HCT116 (cell line): ENCODE measurements at regions not wholly inside any gene's neighbourhood (a gene's known extent, or its start where the extent isn't known, plus 50 kb on each side); places are given as distances from the start of the nearest gene placed in this dataset.

Experiments
- ATAC-seq: fragments of 200-7000 bp; cut with Tn5 transposase; 2 replicates; pipeline ENCODE4 v1.9.1; 2020; ENCODE audit warnings: mild to moderate bottlenecking, moderate library complexity
- BruUV-seq: library from RNA; stranded (reverse); fragments of 400-500 nt; replicated peaks from 2 replicates; lab custom pipeline; 2021; lab: Mats Ljungman, UMichigan
- CTCF ChIA-PET: fragments of 300-600 bp; sonication (Branson Sonifier 250); formaldehyde crosslinking; loops from one replicate; lab custom pipeline; 2021; ENCODE audit warnings: antibody characterized with exemption; lab: Charles Lee
- POLR2A ChIA-PET: fragments of 300-600, 350-600 bp; sonication (Branson Sonifier 250); formaldehyde crosslinking; loops from one replicate; lab custom pipeline; 2021; ENCODE audit warnings: antibody characterized with exemption; lab: Charles Lee
- RAD21 ChIA-PET, 2 experiments: fragments of 300-600 bp; sonication (Branson Sonifier 250); formaldehyde crosslinking; loops; one replicate each; lab custom pipeline; 2023; ENCODE audit warnings: low total read pairs in 2 of 2; ENCODE audit not compliant: uncharacterized antibody in 2 of 2, unreplicated experiment in 2 of 2, low non-redundant PET in 1 of 2; lab: Charles Lee
- DNase-seq: peaks from one replicate; pipeline ENCODE4 v3.0.0-alpha.2; 2010; ENCODE audit warnings: low read depth, low spot score
- H2AFZ ChIP-seq: fragments of 200-600 bp; shearing (Covaris generic), sonication (generic); 2 replicates; pipeline ENCODE4 v1.6.1; 2017; ENCODE audit warnings: low read depth, mixed run types, mixed read lengths, antibody characterized with exemption, low read length; ENCODE audit not compliant: poor library complexity, severe bottlenecking
- H3K27ac ChIP-seq: 2 replicates; pipeline ENCODE4 v1.5.1; 2012; ENCODE audit warnings: low read depth, low read length
- H3K27me3 ChIP-seq: fragments of 200-600 bp; sonication (generic); 2 replicates; pipeline ENCODE4 v1.6.1; 2016; ENCODE audit warnings: mixed run types, low read length, mixed read lengths; ENCODE audit not compliant: insufficient read depth
- H3K36me3 ChIP-seq, 2 experiments: fragments of 200-500 bp in 1 of 2; fragments of 200-600 bp in 1 of 2; sonication (Bioruptor generic) in 1 of 2; sonication (generic) in 1 of 2; 2 replicates each; pipeline versions ENCODE4 v1.5.1 to v1.6.1; 2014 to 2016; ENCODE audit warnings: low read length in 2 of 2, inconsistent platforms in 1 of 2, mixed read lengths in 1 of 2, mixed run types in 1 of 2; ENCODE audit not compliant: insufficient read depth in 2 of 2, control insufficient read depth in 1 of 2
- H3K4me1 ChIP-seq, 2 experiments: fragments of 200-600 bp in 1 of 2; sonication (generic) in 1 of 2; 2 replicates each; pipeline versions ENCODE4 v1.5.1 to v1.6.1; 2012 to 2017; ENCODE audit warnings: low read length in 2 of 2, inconsistent platforms in 1 of 2, mild to moderate bottlenecking in 1 of 2, mixed read lengths in 1 of 2, mixed run types in 1 of 2, moderate library complexity in 1 of 2; ENCODE audit not compliant: insufficient read depth in 2 of 2, control insufficient read depth in 1 of 2
- H3K4me2 ChIP-seq: fragments of 200-600 bp; sonication (generic); 2 replicates; pipeline ENCODE4 v1.6.1; 2017; ENCODE audit warnings: mixed run types, low read length, mixed read lengths
- H3K4me3 ChIP-seq, 2 experiments: fragments of 200-600 bp in 1 of 2; sonication (generic) in 1 of 2; replicated peaks in 1 of 2; 2 replicates each; pipeline ENCODE4 v1.5.1; 2011 to 2016; ENCODE audit warnings: low read length in 2 of 2, control low read depth in 1 of 2, low read depth in 1 of 2, mild to moderate bottlenecking in 1 of 2, mixed read lengths in 1 of 2, mixed run types in 1 of 2
- H3K79me2 ChIP-seq: fragments of 200-600 bp; sonication (generic); 2 replicates; pipeline ENCODE4 v1.6.1; 2017; ENCODE audit warnings: mild to moderate bottlenecking, mixed run types, low read length, moderate library complexity, mixed read lengths; ENCODE audit not compliant: insufficient read depth
- H3K9ac ChIP-seq: fragments of 200-600 bp; sonication (generic); 2 replicates; pipeline ENCODE4 v1.6.1; 2016; ENCODE audit warnings: low read length, mixed read lengths
- H3K9me2 ChIP-seq: fragments of 200-600 bp; sonication (generic), shearing (Covaris generic); 2 replicates; pipeline ENCODE4 v1.6.1; 2017; ENCODE audit warnings: mixed run types, mild to moderate bottlenecking, moderate library complexity; ENCODE audit not compliant: insufficient read depth
- H3K9me3 ChIP-seq, 2 experiments: fragments of 200-500 bp in 1 of 2; fragments of 200-600 bp in 1 of 2; sonication (Bioruptor generic) in 1 of 2; sonication (generic) in 1 of 2; 2 replicates each; pipeline ENCODE4 v1.6.1; 2014 to 2017; ENCODE audit warnings: low read length in 2 of 2, mixed read lengths in 2 of 2, inconsistent platforms in 1 of 2, low read depth in 1 of 2, mild to moderate bottlenecking in 1 of 2, mixed run types in 1 of 2, moderate library complexity in 1 of 2; ENCODE audit not compliant: control insufficient read depth in 1 of 2, insufficient read depth in 1 of 2
- H4K20me1 ChIP-seq: fragments of 200-600 bp; sonication (generic), shearing (Covaris generic); 2 replicates; pipeline ENCODE4 v1.6.1; 2017; ENCODE audit warnings: mixed run types, mild to moderate bottlenecking, moderate library complexity; ENCODE audit not compliant: insufficient read depth
- ATF3 ChIP-seq: IDR thresholded peaks from 2 replicates; pipeline ENCODE4 v1.6.1; 2012
- CBX3 ChIP-seq: IDR thresholded peaks from 2 replicates; pipeline ENCODE4 v1.6.1; 2012; ENCODE audit warnings: low read depth
- CEBPB ChIP-seq: IDR thresholded peaks from 2 replicates; pipeline ENCODE4 v1.6.1; 2012; ENCODE audit warnings: low read depth
- CTCF ChIP-seq, 3 experiments: fragments of 200-600 bp in 1 of 3; sonication (generic) in 1 of 3; IDR thresholded peaks in 2 of 3; conservative IDR thresholded peaks in 1 of 3; 2 replicates each; pipeline ENCODE4 v1.5.1; 2012 to 2017; ENCODE audit warnings: low read depth in 2 of 3, low read length in 2 of 3, antibody characterized with exemption in 1 of 3, borderline replicate concordance in 1 of 3, control low read depth in 1 of 3, mild to moderate bottlenecking in 1 of 3, mixed read lengths in 1 of 3, mixed run types in 1 of 3, moderate library complexity in 1 of 3; ENCODE audit not compliant: insufficient read depth in 1 of 3
- EGR1 ChIP-seq: IDR thresholded peaks from 2 replicates; pipeline ENCODE4 v1.6.1; 2012; ENCODE audit warnings: low read depth
- EZH2 ChIP-seq: fragments of 200-600 bp; sonication (generic); IDR thresholded peaks from 2 replicates; pipeline ENCODE4 v1.6.1; 2017; ENCODE audit warnings: antibody characterized with exemption, mixed run types
- EZH2phosphoT487 ChIP-seq: fragments of 200-600 bp; IDR thresholded peaks from 2 replicates; pipeline ENCODE4 v1.6.1; 2018; ENCODE audit warnings: antibody characterized with exemption, borderline replicate concordance
- FOSL1 ChIP-seq: IDR thresholded peaks from 2 replicates; pipeline ENCODE4 v1.6.1; 2012; ENCODE audit warnings: low read depth
- JUND ChIP-seq: IDR thresholded peaks from 2 replicates; pipeline ENCODE4 v1.6.1; 2012
- POLR2A ChIP-seq: IDR thresholded peaks from 2 replicates; pipeline ENCODE4 v1.7.0; 2011; ENCODE audit warnings: borderline replicate concordance; ENCODE audit not compliant: insufficient read depth, insufficient read length; ENCODE audit errors: extremely low read depth
- POLR2AphosphoS5 ChIP-seq: IDR thresholded peaks from 2 replicates; pipeline ENCODE4 v1.6.1; 2011; ENCODE audit warnings: mild to moderate bottlenecking, low read depth, low read length, moderate library complexity
- RAD21 ChIP-seq: IDR thresholded peaks from 2 replicates; pipeline ENCODE4 v1.6.1; 2012; ENCODE audit warnings: low read depth, mild to moderate bottlenecking
- SIN3A ChIP-seq: IDR thresholded peaks from 2 replicates; pipeline ENCODE4 v1.6.1; 2012; ENCODE audit warnings: low read depth
- YY1 ChIP-seq: IDR thresholded peaks from 2 replicates; pipeline ENCODE4 v1.6.1; 2011; ENCODE audit warnings: low read length, low read depth, moderate library complexity, mild to moderate bottlenecking; ENCODE audit not compliant: insufficient replicate concordance; ENCODE audit errors: extremely low read depth
- ZBTB33 ChIP-seq: IDR thresholded peaks from 2 replicates; pipeline ENCODE4 v1.6.1; 2011; ENCODE audit warnings: mild to moderate bottlenecking, low read length, moderate library complexity; ENCODE audit not compliant: insufficient replicate concordance; ENCODE audit errors: extremely low read depth
- ZFX ChIP-seq: fragments of 450-650 bp; IDR thresholded peaks from 2 replicates; pipeline ENCODE4 v1.6.1; 2017
- ZNF274 ChIP-seq: fragments of 200-500 bp; sonication (Bioruptor generic); IDR thresholded peaks from 2 replicates; pipeline ENCODE4 v1.6.1; 2014; ENCODE audit warnings: mild to moderate bottlenecking, low read depth, low read length, inconsistent platforms
- intact Hi-C: fragments of 100-400 bp; cut with micrococcal nuclease; formaldehyde crosslinking; loops from 2 replicates; pipeline ENCODE4 v1.10.0; 2022

- no TSS peak for BruUV-seq
- no peaks in the 10 kb centered on the region for H4K20me1 ChIP-seq
- TF ChIP-seq ZBTB33 (no peak), YY1 (no peak), ZNF274 (no peak), CTCF (IDR thresholded peaks at IDR 0.05 in 2 of 3, conservative IDR thresholded peaks at IDR 0.05 in 1 of 3; ENCODE audit: borderline replicate concordance in 1 of 3, insufficient read depth in 1 of 3, low read depth in 2 of 3, low read length in 2 of 3) (no peak), SIN3A (no peak), EGR1 (no peak), CBX3 (no peak), FOSL1 (no peak), EZH2 (no peak), POLR2A (no peak), RAD21 (no peak), EZH2phosphoT487 (no peak), POLR2AphosphoS5 (no peak), ATF3 (no peak), ZFX (no peak), JUND (no peak), CEBPB (no peak)
- peaks cover 12% of the 10 kb centered on the region for H3K27me3 ChIP-seq
- no peaks in the 10 kb centered on the region for H3K79me2 ChIP-seq
- H3K9me2 ChIP-seq, result no peaks in the 10 kb centered on the region
- no peaks in the 10 kb centered on the region for H3K4me1 ChIP-seq
- POLR2A ChIA-PET, result no interaction called here
- DNase-seq, result no peak
- no peak overlapping the region for H2AFZ ChIP-seq
- no peaks in the 10 kb centered on the region for H3K36me3 ChIP-seq
- H3K4me3 ChIP-seq, result no peak overlapping the region
- no peak overlapping the region for H3K4me2 ChIP-seq
- no peak overlapping the region for H3K27ac ChIP-seq
- intact Hi-C loops, result no loop called here
- CTCF ChIA-PET, result no interaction called here
- ATAC-seq, result no peak
- RAD21 ChIA-PET, result no interaction called here
- H3K9ac ChIP-seq, result no peak overlapping the region
- H3K9me3 ChIP-seq, result no peaks in the 10 kb centered on the region
Measured at GRCh38 chr9:106174346-106174745, 480.0 kb downstream of the TMEM38B start.
